Astrocyte (in vitro differentiated cells and primary cell): ENCODE measurements at regions not wholly inside any gene's neighbourhood (a gene's known extent, or its start where the extent isn't known, plus 50 kb on each side); places are given as distances from the start of the nearest gene placed in this dataset.

ENCODE experiments used
- EZH2 ChIP-seq: IDR thresholded peaks from 2 replicates; pipeline ENCODE4 v1.6.1; 2012; ENCODE audit warnings: mild to moderate bottlenecking, low read length, inconsistent platforms; ENCODE audit not compliant: insufficient read depth
- TF ChIP-seq, protein P1 (sequence below): IDR thresholded peaks from 2 replicates; pipeline ENCODE4 v1.5.1; 2011; ENCODE audit warnings: low read depth, mild to moderate bottlenecking, inconsistent platforms, low read length, moderate library complexity; ENCODE audit not compliant: insufficient read depth

DNA sequence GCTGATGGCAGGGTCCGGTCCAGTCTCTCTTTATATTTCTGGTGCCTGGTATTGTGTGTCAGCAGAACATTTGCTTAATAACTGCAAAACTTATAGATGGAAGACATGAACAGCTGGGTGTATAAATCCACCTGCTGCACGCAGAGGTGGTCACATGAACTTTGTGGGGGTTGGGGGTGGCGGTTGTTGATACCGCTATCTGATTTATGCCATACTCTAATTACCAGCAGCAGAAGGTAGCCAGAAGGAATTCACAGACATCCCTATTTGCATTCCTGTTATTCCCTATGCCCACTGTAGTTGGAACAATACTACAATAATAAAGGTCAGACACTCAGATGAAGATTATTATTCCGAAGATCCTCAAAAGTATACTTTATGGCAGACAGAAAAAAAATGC, 121.6 kb upstream of the PUDP start:
- TF ChIP-seq, protein P1, sequence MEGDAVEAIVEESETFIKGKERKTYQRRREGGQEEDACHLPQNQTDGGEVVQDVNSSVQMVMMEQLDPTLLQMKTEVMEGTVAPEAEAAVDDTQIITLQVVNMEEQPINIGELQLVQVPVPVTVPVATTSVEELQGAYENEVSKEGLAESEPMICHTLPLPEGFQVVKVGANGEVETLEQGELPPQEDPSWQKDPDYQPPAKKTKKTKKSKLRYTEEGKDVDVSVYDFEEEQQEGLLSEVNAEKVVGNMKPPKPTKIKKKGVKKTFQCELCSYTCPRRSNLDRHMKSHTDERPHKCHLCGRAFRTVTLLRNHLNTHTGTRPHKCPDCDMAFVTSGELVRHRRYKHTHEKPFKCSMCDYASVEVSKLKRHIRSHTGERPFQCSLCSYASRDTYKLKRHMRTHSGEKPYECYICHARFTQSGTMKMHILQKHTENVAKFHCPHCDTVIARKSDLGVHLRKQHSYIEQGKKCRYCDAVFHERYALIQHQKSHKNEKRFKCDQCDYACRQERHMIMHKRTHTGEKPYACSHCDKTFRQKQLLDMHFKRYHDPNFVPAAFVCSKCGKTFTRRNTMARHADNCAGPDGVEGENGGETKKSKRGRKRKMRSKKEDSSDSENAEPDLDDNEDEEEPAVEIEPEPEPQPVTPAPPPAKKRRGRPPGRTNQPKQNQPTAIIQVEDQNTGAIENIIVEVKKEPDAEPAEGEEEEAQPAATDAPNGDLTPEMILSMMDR: no peak
- no peak for TF ChIP-seq EZH2
